GM23338 (cell line): ENCODE measurements at regions not wholly inside any gene's neighbourhood (a gene's known extent, or its start where the extent isn't known, plus 50 kb on each side); places are given as distances from the start of the nearest gene placed in this dataset.

ENCODE experiments used
- CREB1 ChIP-seq: fragments of 250-450 bp; sonication (Bioruptor Pico); IDR thresholded peaks from 2 replicates; pipeline ENCODE4 v1.5.0; 2020; ENCODE audit warnings: low read depth, mild to moderate bottlenecking, moderate library complexity
- EZH2 ChIP-seq: fragments of 200-600 bp; sonication (generic); IDR thresholded peaks from one replicate; pipeline ENCODE4 v1.8.0; 2017; ENCODE audit warnings: antibody characterized with exemption, mild to moderate bottlenecking, low read depth; ENCODE audit not compliant: unreplicated experiment
- EZH2phosphoT487 ChIP-seq: fragments of 200-600 bp; sonication (generic); IDR thresholded peaks from one replicate; pipeline ENCODE4 v1.8.1; 2018; ENCODE audit warnings: antibody characterized with exemption; ENCODE audit not compliant: unreplicated experiment
- NANOG ChIP-seq: IDR thresholded peaks from 2 replicates; pipeline ENCODE4 v1.6.1; 2016; ENCODE audit warnings: antibody characterized with exemption, borderline replicate concordance
- POLR2AphosphoS5 ChIP-seq: IDR thresholded peaks from 2 replicates; pipeline ENCODE4 v1.6.1; 2016; ENCODE audit warnings: antibody characterized with exemption, low read depth
- STAT1 ChIP-seq: IDR thresholded peaks from one replicate; pipeline ENCODE4 v1.6.1; 2016; ENCODE audit warnings: antibody characterized with exemption; ENCODE audit not compliant: unreplicated experiment
- TF ChIP-seq, protein P1 (sequence below), 2 experiments: fragments of 200-600 bp in 1 of 2; sonication (generic) in 1 of 2; conservative IDR thresholded peaks; 2 replicates each; pipeline versions ENCODE4 v1.5.1 to v1.6.1; 2016 to 2017; ENCODE audit warnings: antibody characterized with exemption in 2 of 2, low read depth in 2 of 2, mild to moderate bottlenecking in 2 of 2, moderate library complexity in 1 of 2
- TF ChIP-seq, protein P2 (sequence below): IDR thresholded peaks from one replicate; pipeline ENCODE4 v1.6.1; 2018; ENCODE audit warnings: antibody characterized with exemption; ENCODE audit not compliant: unreplicated experiment

DNA sequence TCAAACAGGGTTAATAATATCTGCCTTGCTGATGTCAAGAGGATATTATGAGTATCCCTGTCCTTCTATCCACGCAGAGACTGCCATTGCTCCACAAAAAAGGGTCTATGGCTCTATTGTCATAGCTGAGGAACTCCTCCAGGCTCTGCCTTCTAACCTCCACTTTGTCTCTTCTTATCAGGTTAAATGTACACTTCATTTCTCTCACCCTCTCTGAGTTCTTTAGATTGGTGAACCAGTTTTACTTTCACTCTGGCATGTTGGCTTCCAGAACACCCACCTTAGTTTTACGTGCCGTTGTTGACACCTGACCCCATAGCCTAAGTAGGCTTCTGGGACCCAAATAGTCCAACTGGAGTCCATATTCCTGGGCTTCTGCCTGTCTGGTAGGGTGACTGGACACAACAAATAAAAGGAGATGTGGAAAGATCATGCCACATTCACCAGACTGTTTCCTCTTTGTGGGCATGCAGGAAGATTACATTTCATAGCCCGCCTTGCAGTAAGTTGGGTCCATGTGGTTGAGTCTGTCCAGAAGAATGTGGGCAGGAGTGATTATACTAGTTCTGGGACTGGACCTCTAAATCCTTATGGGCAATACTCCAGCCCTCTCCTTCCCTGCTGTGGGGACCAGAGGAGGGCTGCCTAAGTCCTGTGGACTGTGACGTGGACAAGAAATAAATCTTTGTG lies 350.4 kb upstream of the CLINT1 start:
- TF ChIP-seq, protein P1, sequence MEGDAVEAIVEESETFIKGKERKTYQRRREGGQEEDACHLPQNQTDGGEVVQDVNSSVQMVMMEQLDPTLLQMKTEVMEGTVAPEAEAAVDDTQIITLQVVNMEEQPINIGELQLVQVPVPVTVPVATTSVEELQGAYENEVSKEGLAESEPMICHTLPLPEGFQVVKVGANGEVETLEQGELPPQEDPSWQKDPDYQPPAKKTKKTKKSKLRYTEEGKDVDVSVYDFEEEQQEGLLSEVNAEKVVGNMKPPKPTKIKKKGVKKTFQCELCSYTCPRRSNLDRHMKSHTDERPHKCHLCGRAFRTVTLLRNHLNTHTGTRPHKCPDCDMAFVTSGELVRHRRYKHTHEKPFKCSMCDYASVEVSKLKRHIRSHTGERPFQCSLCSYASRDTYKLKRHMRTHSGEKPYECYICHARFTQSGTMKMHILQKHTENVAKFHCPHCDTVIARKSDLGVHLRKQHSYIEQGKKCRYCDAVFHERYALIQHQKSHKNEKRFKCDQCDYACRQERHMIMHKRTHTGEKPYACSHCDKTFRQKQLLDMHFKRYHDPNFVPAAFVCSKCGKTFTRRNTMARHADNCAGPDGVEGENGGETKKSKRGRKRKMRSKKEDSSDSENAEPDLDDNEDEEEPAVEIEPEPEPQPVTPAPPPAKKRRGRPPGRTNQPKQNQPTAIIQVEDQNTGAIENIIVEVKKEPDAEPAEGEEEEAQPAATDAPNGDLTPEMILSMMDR (conservative IDR thresholded peaks at IDR 0.05; ENCODE audit: low read depth in 2 of 2): no peak
- TF ChIP-seq POLR2AphosphoS5 (no peak), EZH2 (no peak), EZH2phosphoT487 (no peak), STAT1 (no peak), CREB1 (CRISPR knock-in tag) (no peak), NANOG (no peak)
- TF ChIP-seq, protein P2, sequence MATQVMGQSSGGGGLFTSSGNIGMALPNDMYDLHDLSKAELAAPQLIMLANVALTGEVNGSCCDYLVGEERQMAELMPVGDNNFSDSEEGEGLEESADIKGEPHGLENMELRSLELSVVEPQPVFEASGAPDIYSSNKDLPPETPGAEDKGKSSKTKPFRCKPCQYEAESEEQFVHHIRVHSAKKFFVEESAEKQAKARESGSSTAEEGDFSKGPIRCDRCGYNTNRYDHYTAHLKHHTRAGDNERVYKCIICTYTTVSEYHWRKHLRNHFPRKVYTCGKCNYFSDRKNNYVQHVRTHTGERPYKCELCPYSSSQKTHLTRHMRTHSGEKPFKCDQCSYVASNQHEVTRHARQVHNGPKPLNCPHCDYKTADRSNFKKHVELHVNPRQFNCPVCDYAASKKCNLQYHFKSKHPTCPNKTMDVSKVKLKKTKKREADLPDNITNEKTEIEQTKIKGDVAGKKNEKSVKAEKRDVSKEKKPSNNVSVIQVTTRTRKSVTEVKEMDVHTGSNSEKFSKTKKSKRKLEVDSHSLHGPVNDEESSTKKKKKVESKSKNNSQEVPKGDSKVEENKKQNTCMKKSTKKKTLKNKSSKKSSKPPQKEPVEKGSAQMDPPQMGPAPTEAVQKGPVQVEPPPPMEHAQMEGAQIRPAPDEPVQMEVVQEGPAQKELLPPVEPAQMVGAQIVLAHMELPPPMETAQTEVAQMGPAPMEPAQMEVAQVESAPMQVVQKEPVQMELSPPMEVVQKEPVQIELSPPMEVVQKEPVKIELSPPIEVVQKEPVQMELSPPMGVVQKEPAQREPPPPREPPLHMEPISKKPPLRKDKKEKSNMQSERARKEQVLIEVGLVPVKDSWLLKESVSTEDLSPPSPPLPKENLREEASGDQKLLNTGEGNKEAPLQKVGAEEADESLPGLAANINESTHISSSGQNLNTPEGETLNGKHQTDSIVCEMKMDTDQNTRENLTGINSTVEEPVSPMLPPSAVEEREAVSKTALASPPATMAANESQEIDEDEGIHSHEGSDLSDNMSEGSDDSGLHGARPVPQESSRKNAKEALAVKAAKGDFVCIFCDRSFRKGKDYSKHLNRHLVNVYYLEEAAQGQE: no peak
